Right renal cortex interstitium (tissue), 3 donors: ENCODE measurements at regions not wholly inside any gene's neighbourhood (a gene's known extent, or its start where the extent isn't known, plus 50 kb on each side); places are given as distances from the start of the nearest gene placed in this dataset.
"Not testable (repeated sequence)": the region's sequence is repeated elsewhere in the genome, so short reads cannot be mapped to it uniquely, and the experiment has no call there.

Source experiments
- DNase-seq, 3 donors: peaks; one replicate each; pipeline ENCODE4 v3.0.0-alpha.2; 2013; ENCODE audit warnings: low read depth in 3 of 3, low spot score in 2 of 3

DNA sequence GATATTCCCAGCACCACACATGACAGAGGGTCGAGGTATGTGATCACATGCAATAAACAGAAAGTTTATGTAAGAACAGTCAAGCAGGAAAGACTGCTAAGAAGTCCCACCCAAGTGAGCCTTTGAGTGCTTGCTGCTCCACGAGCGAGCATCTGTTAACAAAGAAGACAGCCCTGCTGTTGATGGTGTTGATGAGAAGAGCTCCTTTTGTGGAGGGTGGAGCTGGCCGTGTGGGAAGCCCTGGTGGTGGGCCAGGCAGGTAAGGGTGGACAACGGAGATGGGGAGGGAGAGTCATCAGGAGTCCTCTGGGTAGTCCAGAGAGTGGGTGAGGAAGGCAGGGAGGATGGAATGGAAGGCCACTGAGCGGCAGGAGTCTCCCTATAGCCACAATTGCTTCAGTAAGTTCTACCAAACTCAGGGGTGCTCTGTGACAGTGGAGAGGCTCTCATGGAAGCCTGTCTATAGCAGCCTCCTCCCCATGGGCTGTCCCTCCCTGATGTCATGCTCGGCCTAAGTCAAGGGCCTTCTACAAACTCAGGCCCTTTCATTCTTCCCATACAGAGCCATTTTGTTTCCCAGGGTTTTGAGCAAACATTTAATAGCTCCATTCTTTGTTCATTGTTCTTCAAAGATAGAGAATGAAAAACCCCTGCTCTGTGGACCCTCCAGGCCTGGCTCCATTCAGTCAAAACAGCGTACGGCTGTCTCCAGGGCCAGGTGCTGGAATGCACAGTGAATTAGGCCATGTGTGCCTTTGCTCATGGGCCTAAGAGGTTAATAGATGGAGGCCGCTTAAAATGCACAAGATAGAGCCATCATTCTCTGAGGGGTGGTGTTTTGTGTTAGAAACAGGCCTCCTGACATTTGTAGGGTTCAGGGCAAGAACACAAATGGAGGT, 494.2 kb upstream of the RAB6C start:
- DNase-seq: no peak

DNA sequence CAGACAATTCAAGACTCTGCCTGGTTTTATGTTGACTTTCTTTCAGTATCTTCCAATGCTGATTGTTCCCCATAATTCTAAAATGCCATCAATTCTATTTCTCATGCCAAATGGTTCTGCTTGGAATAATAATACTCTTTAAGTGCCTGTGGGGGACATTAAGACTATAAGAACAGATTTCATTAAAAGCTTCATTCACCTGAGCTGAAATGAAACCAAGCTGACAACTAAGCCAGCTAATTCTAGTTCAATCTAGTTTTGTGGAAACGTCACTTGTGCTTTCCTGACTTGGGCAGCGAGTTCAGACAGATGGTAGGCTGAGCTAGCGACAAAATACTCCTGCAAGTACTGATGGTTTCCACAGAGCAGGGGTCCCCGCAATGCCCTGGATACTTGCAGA, 491.1 kb upstream of the RAB6C start:
- no peak for DNase-seq

DNA sequence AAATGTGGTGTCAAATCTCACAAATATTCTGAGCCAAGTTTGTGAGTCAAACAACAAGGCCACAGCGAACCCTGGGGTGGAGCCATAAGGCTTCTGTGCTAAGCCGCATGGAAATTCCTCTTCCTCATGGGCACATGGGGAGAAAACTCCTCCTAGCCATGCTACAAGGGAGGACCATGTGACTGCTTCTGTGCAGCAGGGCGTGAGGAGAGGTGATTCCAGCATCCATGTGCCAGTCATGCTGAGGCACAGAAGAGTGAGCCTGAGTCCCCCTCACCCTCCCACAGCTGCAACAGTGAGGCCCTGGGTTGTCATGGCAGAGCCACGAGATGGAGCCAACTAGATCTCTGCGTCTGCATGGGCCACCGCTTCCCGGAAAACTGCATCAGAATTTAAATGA, 488.8 kb upstream of the RAB6C start:
- peak in 1 of 3 donors; percentile 5 for DNase-seq

DNA sequence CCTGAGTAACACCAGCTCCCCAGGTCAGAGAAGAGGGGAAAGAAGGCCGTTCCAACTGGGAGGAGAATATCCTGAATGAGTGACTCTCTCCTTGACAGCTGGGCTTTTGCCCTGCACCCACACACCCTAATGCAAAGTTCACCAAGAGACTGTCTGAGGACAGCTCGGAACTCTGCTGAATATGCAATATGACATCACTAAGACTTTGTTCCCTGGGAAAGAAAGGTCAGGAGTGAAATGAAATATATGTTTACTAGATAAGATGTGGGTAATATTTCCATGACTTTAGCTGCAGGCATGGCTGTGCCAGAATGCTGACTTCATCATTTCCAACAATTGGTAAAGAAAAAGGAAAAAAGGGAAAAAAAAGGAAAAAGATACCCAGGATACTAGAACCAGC, 488.2 kb upstream of the RAB6C start:
- DNase-seq: no peak

DNA sequence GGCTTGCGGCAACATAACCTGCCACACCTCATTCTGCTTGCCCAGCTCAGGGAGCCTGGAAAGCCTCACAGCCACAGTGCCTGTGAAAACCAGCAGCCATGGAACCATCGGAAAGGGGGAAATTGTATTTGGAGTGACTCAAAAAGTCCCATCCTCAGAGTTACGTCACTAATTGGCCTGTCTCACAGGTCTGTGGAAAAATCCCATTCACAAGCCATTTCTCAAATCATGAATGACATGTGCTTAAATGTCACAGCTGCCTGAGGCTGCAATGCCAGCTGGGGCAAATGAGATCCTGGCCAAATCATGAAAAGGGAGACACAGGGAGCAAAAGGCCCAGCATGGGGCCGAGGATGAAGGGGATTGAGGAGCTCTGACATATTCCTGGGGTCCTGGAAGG, 486.9 kb upstream of the RAB6C start:
- DNase-seq: no peak

DNA sequence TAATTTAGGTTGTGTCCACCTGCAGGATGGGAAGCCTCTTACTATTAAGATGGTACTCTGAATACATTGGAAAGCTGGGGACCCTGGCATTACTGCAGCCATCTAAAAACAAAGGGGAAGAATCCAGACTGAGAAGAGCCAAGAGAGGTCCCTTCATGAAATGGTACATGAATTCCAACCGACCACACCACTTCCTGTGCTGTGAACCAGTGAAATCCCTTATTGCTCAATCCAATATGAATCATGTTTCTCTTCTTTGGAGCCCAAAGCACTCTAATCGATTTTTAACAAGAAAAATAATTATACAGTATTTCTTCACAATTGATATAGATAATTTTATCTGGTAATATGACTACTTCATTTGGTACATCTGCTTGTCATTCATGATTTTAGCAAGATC, 479.7 kb upstream of the RAB6C start:
- DNase-seq: no peak

DNA sequence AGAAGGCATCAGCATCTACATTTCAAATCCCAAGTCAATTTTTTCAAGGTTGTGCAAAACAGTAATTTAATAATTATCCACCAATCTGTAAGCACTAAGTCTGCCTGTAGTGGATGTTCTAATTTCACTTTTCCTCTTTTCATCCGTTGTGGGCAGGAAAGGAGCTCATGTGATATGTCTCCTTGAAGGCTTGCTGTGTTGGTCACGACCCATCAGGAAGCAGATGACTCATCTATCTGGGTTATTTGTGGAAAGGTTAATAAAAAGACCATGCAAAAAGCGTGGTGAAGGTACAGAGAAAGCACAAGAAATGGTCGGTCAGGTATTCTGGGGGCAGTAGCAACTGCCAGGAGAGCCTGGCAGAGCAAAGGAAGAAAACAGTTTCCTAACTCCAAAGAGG, 476.7 kb upstream of the RAB6C start:
- no peak for DNase-seq

DNA sequence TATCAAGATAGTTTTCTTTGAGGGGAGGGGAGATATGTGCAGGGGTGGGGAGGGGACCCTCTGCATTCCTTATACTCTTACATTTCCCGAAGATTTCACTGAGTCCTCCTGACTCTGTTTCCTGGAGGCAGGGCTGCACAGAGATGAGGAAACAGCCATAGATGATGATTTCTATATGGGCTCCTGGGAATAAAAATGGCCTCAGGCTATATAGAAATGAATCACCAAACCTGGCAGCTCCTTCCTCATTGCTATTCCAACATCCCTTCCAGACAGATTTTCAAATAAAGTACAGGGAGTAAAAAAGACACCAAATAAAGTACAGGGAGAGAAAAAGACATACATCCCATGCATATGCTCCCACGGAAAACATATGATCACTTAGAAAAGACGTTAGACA, 474.8 kb upstream of the RAB6C start:
- no peak for DNase-seq

DNA sequence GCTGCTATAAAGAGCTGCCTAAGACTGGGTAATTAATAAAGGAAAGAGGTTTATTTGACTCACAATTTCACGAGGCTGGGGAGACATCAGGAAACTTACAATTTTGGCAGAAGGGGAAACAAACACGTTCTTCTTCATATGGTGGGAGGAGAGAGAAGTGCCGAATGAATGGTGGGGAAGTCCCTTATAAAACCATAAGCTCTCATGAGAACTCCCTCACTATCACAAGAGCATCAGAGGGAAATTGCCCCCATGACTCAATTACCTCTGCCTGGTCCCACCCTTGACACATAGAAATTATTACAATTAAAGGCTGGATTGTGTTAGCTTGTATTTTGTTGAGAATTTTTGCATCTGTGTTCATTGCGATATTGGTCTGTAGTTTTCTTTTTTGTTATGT, 460.5 kb upstream of the RAB6C start:
- DNase-seq: no peak

DNA sequence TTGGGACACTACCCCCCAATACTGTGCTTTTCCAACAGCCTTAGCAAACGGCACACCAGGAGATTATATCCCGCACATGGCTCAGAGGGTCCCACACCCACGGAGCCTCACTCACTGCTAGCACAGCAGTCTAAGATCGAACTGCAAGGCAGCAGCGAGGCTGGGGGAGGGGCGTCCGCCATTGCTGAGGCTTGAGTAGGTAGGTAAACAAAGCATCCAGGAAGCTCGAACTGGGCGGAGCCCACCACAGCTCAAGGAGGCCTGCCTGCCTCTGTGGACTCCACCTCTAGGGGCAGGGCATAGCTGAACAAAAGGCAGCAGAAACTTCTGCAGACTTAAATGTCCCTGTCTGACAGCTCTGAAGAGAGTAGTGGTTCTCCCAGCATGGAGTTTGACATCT, 447.3 kb upstream of the RAB6C start:
- DNase-seq: not testable (repeated sequence)

DNA sequence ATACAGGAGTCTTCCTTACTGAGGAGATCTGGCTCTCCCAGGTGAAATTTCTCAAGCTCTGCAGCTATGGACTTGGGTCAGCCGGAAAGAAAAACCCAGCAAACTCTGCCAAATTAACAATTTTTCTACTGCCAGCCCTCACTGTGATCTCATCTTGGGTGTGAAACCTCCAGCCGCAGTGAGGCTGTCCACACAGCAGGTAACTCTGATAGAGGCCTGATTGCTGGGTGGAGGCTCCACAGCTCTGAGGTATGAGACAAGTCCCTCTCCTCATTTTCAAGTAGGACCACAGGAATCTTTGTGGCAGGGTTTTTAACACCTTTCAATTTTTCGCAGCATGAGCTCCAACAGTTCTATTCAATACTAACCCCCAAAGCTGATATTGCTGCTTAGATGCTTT, 430.6 kb upstream of the RAB6C start:
- DNase-seq: no peak

DNA sequence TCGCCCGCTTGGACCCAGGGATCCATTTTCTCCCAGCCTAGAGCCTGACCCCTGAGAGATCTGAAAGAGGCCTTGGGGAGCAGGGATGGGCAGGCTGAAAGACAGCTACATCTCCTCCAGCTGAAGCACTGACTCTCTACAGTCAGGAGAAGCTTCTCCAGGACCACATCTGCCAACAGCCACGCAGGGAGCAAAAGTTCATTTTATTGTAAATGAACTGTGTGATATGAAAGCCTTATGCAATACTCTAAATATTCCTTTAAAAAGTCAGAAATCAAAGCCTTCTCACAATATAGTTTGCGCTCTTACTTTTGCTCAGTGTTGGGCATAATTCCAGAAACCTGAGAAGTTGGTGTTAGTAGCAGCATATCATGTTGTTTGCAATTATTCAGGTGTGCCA, 428.9 kb upstream of the RAB6C start:
- no peak for DNase-seq

DNA sequence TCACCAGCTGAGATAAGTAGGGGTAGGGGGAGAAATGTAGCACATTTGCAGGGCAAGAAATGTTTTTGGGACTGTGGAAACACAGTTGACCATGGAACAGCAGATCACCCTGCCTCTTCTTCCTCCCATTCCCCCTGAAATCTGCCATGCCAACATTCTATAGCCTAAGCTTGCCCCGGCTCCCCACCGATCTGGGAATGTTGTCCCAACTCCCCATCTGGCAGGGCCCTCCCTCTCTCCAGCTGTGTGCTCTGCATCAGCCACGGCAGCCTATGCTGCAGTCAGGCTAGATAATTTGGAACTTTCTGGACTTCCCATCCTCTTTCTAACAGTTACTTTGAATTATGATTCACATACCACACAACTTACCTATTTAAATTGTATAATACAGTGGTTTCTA, 425.1 kb upstream of the RAB6C start:
- no peak for DNase-seq

DNA sequence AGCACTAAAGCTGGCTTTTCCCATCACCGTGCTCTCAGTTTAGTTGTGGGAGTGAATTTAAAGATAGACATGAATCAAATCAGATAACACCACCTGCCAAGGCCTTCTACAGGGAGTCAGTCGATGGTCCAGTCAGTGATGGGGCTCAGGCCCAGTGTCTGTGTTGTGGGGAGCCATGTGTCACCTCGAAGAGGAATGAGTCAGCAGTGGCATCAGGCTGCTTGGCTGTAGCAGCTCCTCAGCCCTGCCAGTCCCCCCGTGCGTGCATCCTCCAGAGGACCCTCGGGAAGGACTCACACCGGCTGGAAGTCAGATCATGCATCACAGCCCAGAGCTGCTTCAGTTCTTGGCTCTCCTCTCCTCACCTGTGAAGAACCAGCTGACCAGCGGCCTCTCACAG, 420.4 kb upstream of the RAB6C start:
- DNase-seq: no peak

DNA sequence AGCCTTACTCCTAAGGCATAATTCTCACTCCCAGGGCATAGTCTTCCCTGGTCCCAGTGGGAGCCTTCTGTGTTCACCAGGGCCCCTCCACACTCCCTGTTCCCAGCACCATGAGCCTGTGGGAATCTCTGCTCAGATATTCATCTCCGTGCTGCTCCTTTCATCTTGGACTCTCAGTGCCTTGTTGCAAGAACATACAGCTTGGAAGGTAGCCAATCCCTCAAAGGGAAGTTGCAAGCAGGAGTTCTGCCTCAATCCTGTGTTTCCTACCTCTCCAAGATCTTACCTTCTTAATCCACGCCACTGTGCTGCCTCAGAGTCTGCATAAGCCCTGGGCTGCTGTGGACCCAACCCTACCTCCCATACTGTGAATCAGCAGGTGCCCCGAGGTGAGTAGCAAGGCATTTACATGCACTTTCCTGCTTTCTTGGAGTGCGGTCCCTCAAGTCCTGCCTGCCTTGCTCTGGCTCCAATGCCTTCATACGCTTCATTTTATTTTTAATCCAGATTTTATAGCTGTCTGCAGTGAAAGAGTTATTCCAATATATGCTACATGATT, 413.8 kb upstream of the RAB6C start:
- no peak for DNase-seq

DNA sequence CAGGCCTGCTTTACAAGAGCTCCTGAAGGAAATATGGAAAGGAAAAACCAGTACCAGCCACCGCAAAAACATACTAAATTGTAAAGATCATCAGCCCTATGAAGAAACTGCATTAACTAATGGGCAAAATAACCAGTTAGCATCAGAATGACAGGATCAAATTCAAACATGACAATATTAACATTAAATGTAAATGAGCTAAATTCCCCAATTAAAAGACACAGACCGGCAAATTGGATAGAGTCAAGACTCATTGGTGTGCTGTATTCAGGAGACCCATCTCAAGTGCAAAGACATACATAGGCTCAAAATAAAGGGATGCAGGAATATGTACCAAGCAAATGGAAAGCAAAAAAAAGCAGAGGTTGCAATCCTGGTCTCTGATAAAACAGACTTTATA, 408.7 kb upstream of the RAB6C start:
- DNase-seq: not testable (repeated sequence)

DNA sequence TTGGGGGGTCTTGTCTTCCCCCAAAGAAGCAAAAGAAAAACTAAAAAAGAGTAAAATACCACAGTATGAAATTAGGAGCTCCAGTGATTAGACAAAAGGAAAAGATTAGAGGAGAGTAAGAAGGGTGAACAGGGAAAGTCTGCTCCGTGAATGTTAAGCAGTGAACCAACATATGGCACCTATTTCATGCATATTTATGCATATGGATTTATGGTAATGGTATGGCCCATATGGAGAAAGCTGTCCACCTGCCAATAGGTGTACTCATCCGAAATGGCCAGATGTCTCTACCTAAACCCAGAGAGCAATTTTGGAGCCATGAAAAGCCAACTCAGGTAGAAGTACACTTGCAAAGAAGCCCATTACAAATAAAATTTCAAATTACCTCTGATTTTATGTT, 404.0 kb upstream of the RAB6C start:
- DNase-seq: no peak

DNA sequence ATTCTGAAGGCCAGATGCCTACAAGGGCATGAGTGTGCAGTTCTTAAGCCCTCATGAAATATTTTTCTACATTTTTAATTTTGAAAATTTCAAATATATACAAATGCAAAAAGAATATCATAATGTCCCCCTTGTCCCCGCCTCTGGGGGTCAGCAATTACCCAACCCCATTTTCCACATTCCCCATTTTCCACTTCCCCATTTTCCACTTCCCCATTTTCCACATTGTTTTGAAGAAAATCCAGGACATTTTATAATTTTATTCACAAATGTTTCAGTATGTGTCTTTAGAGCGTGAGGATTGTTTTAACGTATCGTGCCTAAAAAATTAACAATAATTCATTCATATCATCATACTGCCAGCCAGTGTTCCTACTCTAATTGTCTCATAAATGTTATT, 403.6 kb upstream of the RAB6C start:
- DNase-seq: no peak

DNA sequence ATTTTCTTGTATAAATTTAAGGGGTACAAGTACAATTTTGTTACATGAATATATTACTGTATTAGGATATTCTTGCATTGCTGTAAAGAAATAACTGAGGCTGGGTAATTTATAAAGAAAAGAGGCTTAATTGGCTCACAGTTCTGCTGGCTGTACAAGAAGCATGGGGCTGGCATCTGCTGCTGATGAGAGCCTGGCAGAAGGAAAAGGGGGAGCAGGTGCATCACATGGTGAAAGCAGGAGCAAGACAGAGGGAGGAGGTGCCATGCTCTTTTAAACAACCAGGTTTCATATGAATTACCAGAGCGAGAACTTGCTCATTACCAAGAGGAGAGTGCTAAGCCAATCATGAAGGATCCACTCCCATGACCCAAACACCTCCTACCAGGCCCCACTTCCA, 399.5 kb upstream of the RAB6C start:
- DNase-seq: no peak

DNA sequence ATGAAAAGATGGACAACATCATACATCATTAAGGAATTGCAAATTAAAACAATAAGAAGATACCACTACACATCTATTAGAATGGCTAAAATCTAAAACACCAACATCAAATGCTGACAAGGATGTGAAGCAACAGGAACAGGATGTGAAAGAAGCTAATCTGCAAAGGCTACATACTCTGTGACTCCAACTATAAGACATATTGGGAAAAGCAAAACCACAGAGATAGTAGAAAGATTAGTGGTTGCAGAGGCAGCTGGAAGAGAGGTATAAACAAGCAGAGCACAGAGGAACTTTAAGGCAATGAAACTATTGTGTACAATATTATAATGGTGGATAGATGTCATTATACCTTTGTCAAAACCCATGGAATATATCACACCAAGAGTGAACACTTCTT, 393.7 kb upstream of the RAB6C start:
- DNase-seq: no peak

DNA sequence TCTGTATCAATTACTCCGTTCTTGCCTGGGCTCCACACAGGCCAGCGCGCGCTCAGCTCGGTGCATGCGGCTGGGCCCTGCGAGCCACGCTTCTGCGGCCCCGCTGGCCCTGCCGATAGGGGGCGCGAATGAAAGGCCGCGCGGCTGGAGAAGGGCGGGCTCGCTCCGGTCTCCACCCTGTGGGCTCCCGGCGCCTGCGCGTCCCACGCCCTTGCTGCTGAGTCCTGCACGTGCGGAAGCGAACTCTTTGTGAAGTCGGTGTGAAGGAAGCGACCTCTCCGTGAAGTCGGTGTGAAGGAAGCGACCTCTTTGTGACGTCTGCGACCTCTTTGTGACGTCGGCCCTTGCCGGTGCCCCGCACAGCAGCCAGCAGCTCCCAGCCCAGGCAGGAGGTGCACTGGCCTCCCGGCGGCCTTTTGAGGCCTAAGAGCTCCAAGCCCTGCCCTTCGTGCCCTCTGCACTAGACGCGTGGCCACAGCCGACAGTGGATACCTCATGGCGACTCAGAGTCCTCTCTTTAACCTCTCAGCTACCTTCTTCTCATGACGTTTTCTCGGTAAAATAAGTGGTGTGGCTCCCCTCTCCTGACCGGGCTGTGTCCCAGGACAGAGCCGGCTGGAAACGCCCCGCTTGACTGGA, 391.9 kb upstream of the RAB6C start:
- DNase-seq: no peak

DNA sequence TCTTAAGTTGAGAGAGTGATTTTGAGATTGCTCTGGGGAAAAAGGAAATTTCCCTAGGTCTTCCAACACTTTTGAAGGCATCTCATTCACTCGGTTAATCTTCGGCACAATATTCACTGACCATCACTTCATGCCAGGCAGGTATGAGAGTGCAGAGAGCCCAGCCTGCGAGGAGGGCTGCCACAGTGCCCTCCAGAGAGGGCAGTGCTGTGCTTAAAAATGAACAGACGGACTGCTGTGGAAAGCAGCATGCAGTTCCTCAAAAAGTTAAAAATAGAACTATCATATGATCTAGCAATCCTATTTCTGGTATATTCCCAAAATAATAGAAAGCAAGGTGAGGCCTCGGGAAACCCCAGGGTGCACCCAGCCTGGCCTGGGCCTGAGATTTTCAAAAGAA, 374.9 kb upstream of the RAB6C start:
- no peak for DNase-seq
